ENCODE measurements at regions not wholly inside any gene's neighbourhood (a gene's known extent, or its start where the extent isn't known, plus 50 kb on each side); places are given as distances from the start of the nearest gene placed in this dataset.

GRCh38 chr4:180734753-180735432 lies 1508.3 kb upstream of the TENM3 start:
- TF ChIP-seq POLR2A (IDR thresholded peaks at IDR 0.05) (no peak), CTCF (IDR thresholded peaks at IDR 0.05 in 4 of 5, conservative IDR thresholded peaks at IDR 0.05 in 1 of 5) (no peak)

Data from gastrocnemius medialis (tissue), 4 donors.